GM21390 (cell line): ENCODE measurements at regions not wholly inside any gene's neighbourhood (a gene's known extent, or its start where the extent isn't known, plus 50 kb on each side); places are given as distances from the start of the nearest gene placed in this dataset.
A peak's percentile ranks its signal among the peaks of the same experiment; 100 is the strongest.

Experiments
- ATAC-seq: cut with Tn5 transposase; IDR thresholded peaks from one replicate; pipeline ENCODE4 v1.9.1; 2021; ENCODE audit not compliant: unreplicated experiment

- ATAC-seq, result no peak
Observed at GRCh38 chr9:80208696-80209095, 636.9 kb downstream of the TLE4 start.

DNA sequence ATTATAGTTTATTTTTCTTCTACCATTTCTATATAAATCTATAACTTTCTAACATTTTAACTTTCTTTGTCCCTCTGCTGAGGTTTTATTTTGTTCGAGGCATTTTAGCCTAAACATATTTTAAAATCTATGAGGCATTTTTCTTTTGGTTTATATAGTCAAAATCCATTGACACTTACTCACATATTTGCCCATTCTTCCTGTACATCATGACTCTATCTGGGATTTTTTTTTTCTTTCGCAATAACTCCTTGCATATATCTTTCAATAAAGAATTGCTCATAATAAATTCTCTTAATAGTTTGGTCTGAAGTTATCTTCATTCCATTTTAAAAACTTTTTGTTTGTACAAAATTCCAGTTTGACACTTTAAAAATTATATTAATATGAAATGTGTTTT lies 632.3 kb downstream of the TLE4 start:
- no peak for ATAC-seq

- ATAC-seq, result no peak
Observed at GRCh38 chr9:80197661-80198060, 625.9 kb downstream of the TLE4 start.

GRCh38 chr9:80191108-80191507 lies 619.3 kb downstream of the TLE4 start:
- ATAC-seq, result no peak

DNA sequence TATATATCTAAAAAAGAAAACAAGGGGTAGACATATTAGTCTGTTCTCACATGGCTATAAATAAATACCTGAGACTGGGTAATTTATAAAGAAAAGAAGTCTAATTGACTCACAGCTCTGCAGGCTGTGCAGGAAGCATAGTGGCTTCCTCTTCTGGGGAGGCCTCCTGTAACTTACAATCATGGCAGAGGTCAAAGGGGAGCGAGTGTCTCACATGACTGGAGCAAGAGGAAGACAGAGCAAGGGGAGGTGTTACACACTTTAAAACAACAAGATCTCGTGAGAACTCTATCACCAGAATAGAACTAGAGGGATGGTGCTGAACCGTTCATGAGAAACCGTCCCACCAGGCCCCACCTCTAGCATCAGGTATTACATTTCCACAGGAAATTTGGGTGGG lies 616.8 kb downstream of the TLE4 start:
- no peak for ATAC-seq

- no peak for ATAC-seq
Observed at GRCh38 chr9:80185112-80185738, 613.5 kb downstream of the TLE4 start.

DNA sequence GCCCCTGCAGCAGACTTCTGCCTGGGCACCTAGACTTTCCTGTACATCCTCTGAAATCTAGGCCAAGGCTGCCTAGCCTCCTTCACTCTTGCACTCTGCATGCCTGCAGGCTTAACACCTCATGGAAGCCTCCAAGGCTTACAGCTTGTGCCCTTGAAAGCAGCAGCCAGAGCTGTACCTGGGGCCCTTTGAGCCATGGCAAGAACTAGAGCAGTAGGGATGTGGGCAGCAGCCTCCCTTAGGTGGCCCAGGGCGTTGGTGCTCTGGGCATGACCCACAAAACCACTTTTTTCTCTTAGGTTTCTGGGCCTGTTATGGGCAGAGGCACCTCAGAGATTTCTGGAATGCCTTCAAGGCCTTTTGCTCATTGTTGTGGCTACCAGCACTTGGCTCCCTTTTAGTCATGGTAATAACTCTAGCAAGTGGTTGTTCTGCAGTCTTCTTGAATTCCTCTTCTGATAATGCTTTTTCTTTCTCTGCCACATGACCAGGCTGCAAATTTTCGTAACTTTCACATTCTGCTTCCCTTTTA lies 606.2 kb downstream of the TLE4 start:
- no peak for ATAC-seq

DNA sequence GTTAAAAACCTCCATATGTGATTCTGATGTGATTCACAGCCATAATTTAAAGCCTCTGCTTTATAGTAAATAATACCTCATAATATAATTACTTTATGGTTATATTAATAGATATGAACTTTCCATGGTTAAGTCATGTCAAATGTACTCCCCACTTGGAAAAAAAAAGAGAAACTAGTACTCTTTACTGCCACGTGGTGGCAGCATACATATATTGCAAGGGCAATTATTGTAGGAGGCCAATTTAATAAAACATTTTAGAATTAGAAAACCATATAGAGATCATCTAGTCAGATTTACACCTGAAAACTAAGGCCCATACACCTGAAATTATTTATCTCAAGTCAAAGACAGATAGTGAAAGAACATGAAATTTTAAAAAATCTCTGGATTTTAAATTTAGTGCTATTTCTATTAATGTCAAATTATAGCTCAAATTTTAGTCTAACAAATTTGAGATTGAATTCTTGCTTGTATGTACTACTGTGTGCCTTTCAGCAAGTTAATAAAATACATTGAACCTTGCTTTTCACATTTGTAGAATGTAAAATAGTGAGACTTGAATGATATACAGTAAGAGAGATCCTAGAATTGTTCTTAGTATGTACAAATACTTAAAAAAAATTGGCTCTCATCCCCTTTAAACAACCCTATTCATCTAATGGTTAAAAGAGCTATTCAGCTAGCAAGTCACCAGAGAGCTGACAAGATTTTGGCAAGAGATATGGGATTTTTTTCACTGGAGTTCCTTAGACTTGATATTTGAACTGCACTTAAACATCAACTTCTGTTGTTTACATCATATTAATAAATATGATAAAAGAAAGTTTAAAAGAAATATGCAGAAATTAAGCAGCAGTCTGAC lies 603.8 kb downstream of the TLE4 start:
- no peak for ATAC-seq

DNA sequence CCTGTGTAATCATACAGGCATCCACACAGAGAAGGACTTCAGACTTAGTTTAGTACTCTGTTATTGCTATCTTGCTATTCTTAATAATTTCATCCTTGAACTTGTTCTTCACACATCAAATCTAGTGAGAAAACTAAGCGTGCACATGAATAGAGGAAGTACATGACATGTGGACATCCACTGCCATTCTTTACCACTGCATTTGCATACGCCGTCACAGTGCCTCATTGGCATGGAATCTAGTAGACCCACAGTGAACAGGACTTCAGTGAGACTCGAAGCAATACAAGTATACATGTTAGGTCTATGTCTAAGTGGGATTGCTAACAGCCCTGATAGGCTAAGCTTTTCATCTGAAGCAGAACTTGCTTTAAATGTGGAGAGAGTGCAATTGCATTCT lies 592.1 kb downstream of the TLE4 start:
- ATAC-seq, result peak; percentile 66

DNA sequence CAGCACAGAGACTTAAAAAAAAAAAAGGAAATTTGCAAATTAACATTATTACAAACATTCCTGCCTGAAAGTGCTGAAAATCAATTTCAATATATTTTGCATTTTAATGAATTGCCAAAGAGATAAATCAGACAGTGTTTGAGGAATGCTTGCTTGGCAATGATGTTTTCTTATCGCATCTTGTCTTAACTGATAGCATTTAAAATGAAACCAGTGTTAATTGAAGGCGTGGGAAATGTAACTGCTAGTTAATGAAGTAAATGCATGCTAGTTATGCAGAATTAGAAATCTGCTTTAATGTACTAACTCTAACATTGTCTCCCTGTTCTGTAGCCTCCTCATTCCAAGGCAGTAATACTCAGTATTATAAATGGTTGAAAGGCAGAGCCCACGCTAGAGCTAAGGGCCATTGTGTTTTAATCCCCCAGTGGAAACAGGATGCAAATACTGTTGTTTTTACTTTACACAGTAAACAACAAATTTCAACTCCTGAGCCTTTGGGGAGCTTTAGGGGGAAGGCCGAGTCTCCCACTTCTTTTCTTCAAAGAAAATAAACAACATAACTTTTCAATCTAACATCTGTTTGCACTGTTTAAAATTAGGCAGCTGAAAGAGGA lies 586.9 kb downstream of the TLE4 start:
- no peak for ATAC-seq

DNA sequence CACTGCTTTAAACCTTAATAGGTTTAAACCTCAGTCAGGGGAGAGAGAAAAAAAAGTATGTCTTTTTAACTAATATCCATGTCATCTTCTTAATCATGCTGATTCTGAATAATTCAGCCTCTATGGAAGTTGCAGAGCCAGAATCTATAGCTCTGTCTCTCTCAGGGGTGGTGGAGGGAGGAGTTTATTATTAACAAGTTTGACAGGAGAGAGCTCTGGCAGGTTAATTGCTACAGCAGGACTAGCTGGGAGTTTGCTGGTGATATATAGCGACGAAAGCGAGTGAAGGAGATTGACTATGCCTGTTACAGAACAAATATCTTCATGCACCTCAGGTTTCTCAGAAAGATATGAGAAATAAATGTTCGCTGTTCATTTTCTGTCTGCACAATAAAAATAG lies 586.4 kb downstream of the TLE4 start:
- no peak for ATAC-seq

DNA sequence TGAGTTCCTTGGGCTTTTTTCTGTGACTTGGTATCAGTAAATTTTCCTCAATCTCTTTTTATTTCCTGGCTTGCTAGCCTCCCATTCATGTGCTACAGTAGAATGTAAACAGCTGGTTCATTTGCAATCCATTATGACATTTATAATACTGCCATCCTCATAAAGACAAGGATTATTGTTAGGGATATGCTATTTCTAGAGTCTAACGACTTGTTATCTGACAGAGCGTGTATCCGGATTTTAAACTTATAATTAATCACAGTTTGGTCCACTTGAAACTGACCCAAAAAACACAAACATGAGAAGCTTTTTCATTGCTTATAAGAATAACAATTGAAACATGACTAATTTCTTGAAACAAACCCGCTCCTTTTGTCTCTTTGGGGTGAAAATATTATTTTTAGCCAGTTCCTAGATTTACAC lies 585.8 kb downstream of the TLE4 start:
- peak; percentile 28 for ATAC-seq

DNA sequence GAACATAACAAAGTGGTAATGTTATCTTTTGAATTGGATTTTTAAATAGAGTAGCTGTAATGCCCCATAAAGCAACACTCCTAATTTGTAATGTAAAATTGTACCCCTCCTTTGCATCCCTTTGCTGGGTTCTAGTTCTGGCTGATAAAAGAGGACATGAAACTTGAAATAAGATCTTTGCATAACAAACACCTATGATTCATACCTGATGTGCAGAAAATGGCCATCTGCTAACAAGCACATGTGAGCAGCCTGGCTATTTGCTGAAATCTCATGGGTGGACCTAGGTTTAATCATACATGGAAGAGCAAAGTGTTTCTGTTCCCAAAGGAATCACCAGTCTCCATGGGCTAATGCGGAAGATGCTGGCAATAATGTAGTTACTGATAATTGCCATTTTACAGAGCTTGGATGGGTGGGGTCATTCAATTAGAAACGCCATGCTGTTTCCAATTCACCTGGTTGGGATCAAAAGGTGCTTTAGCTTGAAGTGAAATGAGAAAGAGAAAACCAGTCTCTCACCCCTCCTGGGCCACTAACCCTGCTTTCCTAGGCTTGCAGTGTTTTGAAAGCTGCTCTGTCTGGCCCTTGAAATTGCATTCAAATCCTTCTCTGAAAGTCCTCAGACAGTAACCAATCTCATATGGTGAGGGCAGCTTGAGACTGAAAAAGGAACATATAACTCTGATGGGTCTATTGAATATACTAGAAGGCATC lies 585.1 kb downstream of the TLE4 start:
- ATAC-seq, result peak; percentile 69

GRCh38 chr9:80156262-80156661 lies 584.5 kb downstream of the TLE4 start:
- ATAC-seq, result no peak

DNA sequence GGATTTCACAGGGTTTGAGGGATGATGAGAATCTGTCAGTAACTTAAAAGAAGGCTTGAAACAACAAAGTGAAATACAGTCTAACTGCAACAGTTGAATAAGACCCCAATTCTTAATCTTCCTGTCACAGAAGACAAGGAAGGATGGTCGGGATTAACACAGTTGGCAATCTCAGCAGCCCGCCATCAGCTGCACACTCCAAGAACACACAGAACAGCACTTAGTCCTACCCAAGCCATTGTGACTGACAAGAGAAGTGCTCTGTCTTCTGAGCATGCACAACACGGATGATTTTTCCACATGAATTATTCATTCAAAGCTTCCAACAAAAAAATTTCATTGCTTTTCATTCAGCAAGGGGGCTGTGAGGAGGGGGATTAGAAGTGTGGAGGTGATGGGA lies 576.1 kb downstream of the TLE4 start:
- no peak for ATAC-seq

DNA sequence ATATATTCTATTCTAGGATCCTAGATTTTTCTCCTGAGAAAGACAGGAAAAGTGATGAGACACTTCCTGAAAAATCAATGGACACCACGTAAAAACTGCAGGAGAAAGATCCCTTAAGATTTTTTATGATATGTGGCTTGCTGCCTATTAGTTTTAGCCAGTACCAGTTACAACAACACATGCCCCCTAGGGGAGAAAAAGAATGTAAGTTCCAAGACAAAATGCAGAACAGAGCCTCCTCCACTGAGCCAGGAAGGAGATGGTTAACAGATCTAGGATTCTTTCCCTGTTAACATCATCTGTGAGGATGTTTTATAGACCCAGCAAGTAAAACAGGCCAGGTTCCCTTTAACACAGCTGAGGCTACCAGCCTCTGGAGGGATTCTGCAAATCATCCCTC lies 574.7 kb downstream of the TLE4 start:
- ATAC-seq, result no peak

DNA sequence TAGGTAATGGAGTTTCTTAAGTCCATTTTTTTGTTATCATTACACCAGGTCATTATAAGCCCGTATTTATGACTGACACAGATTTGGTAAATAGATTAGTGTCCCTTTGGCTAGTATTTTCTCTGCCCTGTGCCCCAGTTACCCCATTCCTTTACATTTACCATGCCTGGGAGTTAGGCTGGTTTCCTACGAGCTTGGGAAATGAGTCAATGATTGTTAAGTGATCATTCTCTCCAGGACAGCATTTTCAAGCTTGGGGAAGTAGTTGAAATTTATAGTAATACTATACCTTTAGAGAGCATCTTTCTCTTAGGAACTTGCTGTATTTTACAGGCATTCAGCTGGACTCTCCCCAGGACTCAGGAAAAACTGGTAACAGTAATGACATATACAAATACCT lies 573.1 kb downstream of the TLE4 start:
- ATAC-seq, result no peak

DNA sequence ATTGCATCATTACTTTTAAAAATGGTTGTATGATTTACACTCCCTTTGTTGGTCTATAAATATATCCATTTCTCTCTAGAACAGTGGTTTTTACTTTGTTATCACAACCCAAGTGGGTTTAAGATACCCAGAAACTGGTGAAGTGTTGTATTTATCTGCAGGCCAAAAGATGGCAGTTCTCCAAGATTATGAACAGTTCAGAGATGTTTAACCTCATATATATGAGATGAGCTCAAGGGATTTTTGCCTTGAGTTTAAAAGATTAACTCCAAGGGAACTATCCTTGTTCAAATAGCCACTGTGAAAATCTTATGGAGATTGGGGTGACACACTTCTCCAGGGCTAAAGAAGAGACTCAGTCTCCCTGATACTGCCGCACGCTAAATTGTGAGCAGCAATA lies 572.6 kb downstream of the TLE4 start:
- no peak for ATAC-seq

DNA sequence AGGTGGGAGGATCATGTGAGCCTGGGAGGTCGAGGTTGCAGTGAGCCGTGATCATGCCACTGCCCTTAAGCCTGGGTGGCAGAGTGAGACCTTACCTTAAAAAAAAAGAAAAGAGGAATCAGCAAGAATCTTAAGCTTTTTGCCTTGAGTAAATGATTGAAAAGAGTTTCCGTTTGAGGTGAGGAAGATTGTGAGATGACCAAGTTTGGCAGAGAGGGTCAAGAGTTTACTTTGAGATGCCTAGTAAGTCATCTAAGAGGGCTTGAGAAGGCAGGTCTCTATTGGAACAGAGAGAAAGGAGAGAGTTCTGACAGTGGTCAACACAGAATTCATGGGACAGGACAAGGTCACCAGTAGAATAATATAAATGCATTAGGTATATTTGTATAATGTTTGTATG lies 572.1 kb downstream of the TLE4 start:
- no peak for ATAC-seq

GRCh38 chr9:80134487-80134886 lies 562.7 kb downstream of the TLE4 start:
- peak; percentile 98 for ATAC-seq

- no peak for ATAC-seq
Observed at GRCh38 chr9:80131627-80132026, 559.9 kb downstream of the TLE4 start.
